SJSA1 (cell line): ENCODE measurements at regions not wholly inside any gene's neighbourhood (a gene's known extent, or its start where the extent isn't known, plus 50 kb on each side); places are given as distances from the start of the nearest gene placed in this dataset.

ENCODE experiments used
- DNase-seq, 2 experiments: peaks; one replicate each; pipeline ENCODE4 v3.0.0-alpha.2; 2015 to 2020; ENCODE audit warnings: low spot score in 2 of 2, low read depth in 1 of 2
- H3K27ac ChIP-seq: fragments of 250-450 bp; sonication (Bioruptor Pico); 2 replicates; pipeline ENCODE4 v1.5.1; 2020; ENCODE audit warnings: mild to moderate bottlenecking, moderate library complexity
- H3K27me3 ChIP-seq: fragments of 250-450 bp; sonication (Bioruptor Pico); replicated peaks from 2 replicates; pipeline ENCODE4 v1.5.1; 2020; ENCODE audit warnings: mild to moderate bottlenecking, moderate library complexity
- H3K36me3 ChIP-seq: fragments of 250-450 bp; sonication (Bioruptor Pico); 2 replicates; pipeline ENCODE4 v1.5.1; 2020; ENCODE audit warnings: mild to moderate bottlenecking
- H3K4me1 ChIP-seq: fragments of 250-450 bp; sonication (Bioruptor Pico); replicated peaks from 2 replicates; pipeline ENCODE4 v1.6.1; 2021; ENCODE audit warnings: mild to moderate bottlenecking
- H3K4me3 ChIP-seq: fragments of 250-450 bp; sonication (Bioruptor Pico); 2 replicates; pipeline ENCODE4 v1.5.1; 2020; ENCODE audit warnings: mild to moderate bottlenecking
- H3K9me3 ChIP-seq: fragments of 250-450 bp; sonication (Bioruptor Pico); replicated peaks from 2 replicates; pipeline ENCODE4 v1.5.1; 2020; ENCODE audit warnings: mild to moderate bottlenecking

DNA sequence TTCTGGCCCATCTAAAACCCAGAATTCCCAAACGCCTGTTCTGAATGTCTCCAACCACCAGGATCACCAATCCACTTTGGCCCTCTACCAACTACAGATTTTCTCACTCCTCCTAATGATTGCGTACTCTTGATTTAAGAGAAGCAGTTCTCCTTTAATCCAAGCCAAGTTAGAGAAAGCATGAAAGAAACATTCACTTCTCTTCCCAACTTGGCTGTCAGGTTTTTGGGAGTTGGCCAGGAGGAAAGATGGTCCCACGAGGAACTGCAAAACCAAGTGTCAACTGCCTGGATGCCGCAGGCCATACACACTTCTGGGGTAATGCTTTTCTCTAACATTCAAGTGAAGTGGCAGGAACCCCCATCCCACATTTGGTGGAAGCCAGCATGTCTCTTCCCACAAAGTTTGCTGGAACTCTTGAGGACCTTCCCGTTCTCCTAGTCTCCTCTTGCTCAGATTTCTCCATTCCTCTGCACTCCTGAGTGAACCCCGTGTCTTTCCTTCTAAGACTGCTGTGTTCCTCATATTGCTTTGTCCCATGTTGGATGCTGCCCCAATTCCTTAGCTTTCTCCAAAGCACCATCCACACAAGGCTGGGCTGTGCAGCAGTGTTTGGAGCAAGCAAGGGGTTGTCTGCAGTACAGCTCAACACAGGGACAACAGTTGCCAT is 138.5 kb upstream of the LGALSL start:
- no peak overlapping the region for H3K27ac ChIP-seq
- H3K9me3 ChIP-seq, result no peaks in the 10 kb centered on the region
- peaks cover 9% of the 10 kb centered on the region for H3K4me1 ChIP-seq
- DNase-seq, result no peak
- H3K27me3 ChIP-seq, result 0 out of 2 replicates have a peak, but pooled peaks cover 3% of the 10 kb centered on the region
- H3K36me3 ChIP-seq, result no peaks in the 10 kb centered on the region
- H3K4me3 ChIP-seq, result no peak overlapping the region

DNA sequence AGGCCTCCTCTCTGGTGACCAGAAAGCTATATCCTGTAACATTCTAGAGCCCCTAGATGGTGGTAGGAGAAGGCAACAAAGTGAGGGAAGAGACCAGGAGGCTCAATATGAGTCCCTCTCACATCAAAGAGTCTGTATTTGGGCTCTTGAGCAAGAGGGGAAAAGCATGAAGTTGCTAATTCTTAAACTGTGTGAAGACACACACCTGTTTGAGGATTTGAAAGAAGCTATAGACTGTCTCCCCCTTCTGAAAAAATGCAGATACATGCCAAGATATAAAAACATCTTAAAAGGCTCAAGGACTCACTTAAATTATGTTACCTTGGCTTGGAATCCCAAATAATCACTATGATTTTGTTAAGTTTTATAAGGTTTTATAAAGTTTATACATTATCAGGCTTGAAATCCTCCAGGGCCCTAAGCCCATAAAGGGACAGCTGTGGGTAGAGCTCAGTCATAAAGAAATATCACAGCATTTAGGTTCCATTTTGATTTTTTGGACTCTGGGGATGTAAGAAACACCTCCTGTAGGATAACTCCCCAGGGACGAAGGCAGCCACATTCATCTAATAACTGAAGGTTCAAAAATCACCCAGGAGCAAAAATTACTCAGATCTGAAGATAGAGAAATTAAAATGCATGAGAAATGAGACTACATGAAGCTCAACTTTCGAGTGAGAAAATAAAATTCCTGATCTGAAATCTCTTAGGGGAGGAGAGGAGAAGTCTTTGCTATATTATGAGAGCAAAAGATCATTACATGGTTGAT is 136.1 kb upstream of the LGALSL start:
- Histone ChIP-seq H3K27ac (no peak overlapping the region), H3K36me3 (no peaks in the 10 kb centered on the region), H3K9me3 (no peaks in the 10 kb centered on the region), H3K27me3 (0 out of 2 replicates have a peak, but pooled peaks cover 3% of the 10 kb centered on the region), H3K4me1 (no peaks in the 10 kb centered on the region), H3K4me3 (no peak overlapping the region)
- DNase-seq, result no peak

DNA sequence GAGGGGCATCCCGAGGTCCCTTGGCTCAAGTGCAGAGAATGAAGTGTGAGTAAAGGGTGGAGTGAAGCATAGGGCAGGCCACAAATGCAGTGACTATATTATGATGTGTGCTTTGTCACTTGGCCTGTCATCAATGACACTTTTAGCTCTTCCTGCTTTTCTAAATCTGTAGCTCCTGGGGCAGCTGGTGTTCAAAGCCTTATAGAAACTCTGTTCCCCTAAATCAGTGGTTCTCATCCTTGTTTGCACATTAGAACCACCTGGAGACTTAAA is 135.6 kb upstream of the LGALSL start:
- Histone ChIP-seq H3K27me3 (0 out of 2 replicates have a peak, but pooled peaks cover 3% of the 10 kb centered on the region), H3K4me3 (no peak overlapping the region), H3K4me1 (no peaks in the 10 kb centered on the region), H3K9me3 (no peaks in the 10 kb centered on the region), H3K27ac (no peak overlapping the region), H3K36me3 (no peaks in the 10 kb centered on the region)
- no peak for DNase-seq

DNA sequence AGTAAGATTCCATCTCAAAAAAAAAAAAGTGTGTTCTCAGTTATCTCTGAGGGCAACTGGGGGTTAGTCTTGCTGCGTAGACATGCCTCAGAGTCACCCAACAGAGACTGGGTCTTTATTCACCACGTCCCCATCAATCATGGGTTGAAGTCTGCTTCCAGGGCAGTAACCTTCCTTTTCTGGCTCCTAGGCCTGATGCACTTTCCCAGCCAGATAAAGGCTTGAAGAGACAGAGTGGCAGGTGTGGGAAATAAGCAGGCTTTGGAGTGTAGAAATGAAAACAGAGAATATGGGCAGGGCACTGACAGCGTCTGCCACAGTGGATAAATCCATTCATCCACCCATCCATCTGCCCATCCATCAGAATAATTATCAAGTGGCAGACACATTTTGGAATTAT is 134.1 kb upstream of the LGALSL start:
- Histone ChIP-seq H3K4me3 (no peak overlapping the region), H3K27ac (no peak overlapping the region), H3K27me3 (0 out of 2 replicates have a peak, but pooled peaks cover 2% of the 10 kb centered on the region), H3K9me3 (no peaks in the 10 kb centered on the region), H3K36me3 (no peaks in the 10 kb centered on the region), H3K4me1 (no peaks in the 10 kb centered on the region)
- DNase-seq, result no peak

DNA sequence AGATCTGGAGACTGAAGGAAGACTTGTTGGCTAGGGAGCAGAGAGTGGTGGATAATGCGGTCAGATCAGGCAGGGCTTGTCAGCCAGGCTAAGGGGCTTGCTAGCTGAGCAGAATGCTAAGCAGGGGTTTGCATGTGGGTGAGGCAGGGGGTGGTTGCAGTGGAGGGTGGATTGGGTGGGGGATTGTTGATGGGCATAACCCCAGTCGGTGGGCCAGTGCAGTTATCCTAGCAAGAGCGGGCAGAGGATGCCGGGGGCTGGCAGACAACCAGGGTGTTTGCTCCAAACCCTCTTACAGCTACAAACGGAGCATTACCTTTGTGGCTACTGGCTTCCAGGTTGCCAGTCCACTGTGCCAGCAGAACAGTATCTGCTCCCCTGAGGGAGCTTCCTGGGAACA is 131.5 kb upstream of the LGALSL start:
- H3K27me3 ChIP-seq, result no peaks in the 10 kb centered on the region
- DNase-seq, result no peak
- no peak overlapping the region for H3K27ac ChIP-seq
- no peaks in the 10 kb centered on the region for H3K4me1 ChIP-seq
- H3K4me3 ChIP-seq, result no peak overlapping the region
- no peaks in the 10 kb centered on the region for H3K36me3 ChIP-seq
- H3K9me3 ChIP-seq, result no peaks in the 10 kb centered on the region

DNA sequence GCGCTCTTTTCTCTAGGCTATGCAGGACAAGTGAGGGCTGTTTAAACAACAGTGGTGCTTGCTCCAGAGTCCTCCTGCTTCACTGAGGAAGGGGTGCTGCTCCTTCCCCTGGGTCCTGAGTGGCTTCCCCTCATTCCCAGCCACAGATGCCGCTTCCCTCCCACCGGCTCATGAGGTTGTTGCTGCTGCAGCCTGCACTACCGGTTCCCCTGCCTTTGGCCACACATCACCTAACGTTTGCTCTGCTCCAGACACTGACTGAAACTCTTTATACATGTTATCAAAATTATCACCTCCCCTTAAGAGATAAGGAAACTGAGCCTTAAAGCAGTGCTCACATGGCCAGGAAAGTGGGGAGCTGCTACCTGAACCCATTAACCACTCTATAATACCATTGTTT is 130.8 kb upstream of the LGALSL start:
- Histone ChIP-seq H3K36me3 (no peaks in the 10 kb centered on the region), H3K27me3 (no peaks in the 10 kb centered on the region), H3K27ac (no peak overlapping the region), H3K9me3 (no peaks in the 10 kb centered on the region), H3K4me1 (no peaks in the 10 kb centered on the region), H3K4me3 (no peak overlapping the region)
- DNase-seq, result no peak

DNA sequence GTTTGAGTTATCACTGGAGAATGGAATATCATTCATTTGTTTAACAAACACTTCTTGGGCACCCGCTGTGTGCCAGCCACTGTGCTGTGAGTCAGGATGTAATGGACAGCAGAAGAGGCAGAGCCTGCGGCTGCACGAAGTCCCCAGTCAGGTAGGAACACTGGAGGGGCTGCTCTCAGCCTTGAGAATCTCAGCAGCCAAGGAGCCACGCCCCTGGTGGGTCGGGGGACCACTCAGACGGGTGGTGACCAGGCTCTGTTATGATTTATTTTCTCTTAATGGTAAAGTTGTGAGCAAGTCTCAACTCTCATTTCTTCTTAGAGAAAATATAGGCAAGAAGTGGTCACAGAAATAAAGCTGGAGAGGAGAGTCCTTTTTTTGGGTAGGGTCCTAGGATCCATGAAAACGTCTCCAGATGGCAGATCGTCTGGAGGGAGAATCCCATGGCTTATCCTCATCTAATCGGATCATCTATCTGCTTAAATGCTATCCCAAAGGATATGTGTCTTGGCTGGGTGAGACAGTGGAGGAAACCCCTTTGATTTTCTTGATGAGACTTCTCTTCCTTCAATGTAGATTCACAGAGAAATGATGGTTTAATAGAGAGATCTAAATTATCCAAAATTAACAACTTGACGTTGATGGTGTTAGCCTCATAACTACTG is 129.1 kb upstream of the LGALSL start:
- Histone ChIP-seq H3K9me3 (no peaks in the 10 kb centered on the region), H3K4me3 (no peak overlapping the region), H3K27me3 (no peaks in the 10 kb centered on the region), H3K36me3 (no peaks in the 10 kb centered on the region), H3K4me1 (no peaks in the 10 kb centered on the region; the same call in 1 of the 2 replicates), H3K27ac (no peak overlapping the region)
- no peak for DNase-seq

DNA sequence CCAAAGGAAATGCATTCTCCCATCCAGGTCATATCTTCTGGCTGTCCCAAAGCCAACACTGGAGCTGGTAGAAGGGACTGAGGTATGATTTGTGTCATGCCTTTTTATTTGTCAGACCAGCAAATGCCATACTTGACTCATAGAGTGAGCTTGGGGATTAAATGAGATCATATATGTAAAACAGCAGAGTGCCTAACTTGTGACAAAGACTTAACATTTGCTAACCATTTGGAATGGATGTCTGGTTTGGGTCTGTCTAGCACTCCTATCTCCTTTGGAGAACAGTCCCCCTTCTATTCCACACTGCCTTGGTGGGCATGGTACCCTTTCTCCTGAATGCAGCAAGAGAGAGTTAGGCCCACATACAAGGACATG is 128.5 kb upstream of the LGALSL start:
- DNase-seq, result no peak
- Histone ChIP-seq H3K27ac (no peak overlapping the region), H3K4me3 (no peak overlapping the region), H3K4me1 (no peaks in the 10 kb centered on the region; the same call in 1 of the 2 replicates), H3K9me3 (no peaks in the 10 kb centered on the region), H3K36me3 (no peaks in the 10 kb centered on the region), H3K27me3 (no peaks in the 10 kb centered on the region)

DNA sequence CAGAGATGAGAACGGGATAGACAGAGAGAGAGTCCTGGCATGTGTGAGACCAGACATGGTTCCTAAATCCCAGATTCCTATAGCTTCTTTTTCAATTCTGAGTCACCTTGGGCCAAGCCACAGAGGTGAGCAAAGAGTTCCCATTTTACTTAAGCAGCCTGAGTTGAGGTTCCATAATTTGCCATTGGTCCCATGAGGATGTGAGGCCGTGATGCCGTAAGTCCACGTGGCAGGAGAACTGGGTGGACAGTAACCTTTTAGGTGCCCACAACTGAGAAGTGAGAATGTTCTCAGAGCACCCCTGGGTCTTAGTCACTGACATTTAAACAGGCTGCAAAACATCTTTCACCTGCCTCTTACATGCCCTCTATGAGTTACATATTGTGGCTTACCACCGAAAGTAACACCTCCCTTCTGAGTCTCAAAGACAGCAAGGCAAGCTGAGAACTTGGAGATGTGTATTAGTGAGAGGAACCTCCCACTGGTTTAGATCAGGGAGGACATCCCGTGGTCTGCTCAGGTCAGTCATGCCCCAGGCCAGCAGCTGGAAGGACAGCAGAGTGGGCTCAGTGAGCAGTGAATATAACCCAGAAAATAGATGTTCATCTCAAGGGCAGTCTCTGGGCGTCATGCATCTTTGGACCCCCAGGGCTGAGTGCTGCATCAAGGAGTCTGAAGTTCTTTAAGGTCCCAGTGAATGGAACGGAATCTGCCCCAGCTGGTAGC is 127.9 kb upstream of the LGALSL start:
- no peaks in the 10 kb centered on the region for H3K36me3 ChIP-seq
- DNase-seq, result no peak

DNA sequence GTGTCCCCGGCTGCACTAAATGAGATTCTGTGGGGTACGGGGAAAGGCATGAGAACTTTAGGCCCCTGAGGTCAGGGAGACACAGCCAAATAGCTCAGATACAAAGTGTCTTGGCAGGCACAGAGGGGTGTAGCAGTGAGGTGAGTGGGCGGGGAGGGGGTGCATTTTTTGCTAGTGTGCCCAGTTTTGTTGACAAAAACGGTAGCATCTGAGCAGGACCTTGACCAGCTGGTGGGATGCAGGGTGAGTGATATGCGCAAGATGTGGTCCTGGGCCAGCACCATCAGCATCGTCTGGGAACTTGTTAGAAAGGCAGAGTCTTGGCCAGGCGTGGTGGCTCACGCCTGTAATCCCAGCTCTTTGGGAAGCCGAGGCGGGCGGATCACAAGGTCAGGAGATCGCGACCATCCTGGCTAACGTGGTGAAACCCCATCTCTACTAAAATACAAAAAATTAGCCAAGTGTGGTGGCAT is 127.3 kb upstream of the LGALSL start:
- DNase-seq, result no peak
- Histone ChIP-seq H3K9me3 (no peaks in the 10 kb centered on the region), H3K27me3 (no peaks in the 10 kb centered on the region), H3K4me3 (no peak overlapping the region), H3K36me3 (no peaks in the 10 kb centered on the region), H3K27ac (no peak overlapping the region), H3K4me1 (no peaks in the 10 kb centered on the region; the same call in 1 of the 2 replicates)

More for the DNA sequence above, 127.9 kb upstream of the LGALSL start:
- no peaks in the 10 kb centered on the region; the same call in 1 of the 2 replicates for H3K4me1 ChIP-seq
- H3K4me3 ChIP-seq, result no peak overlapping the region
- no peak overlapping the region for H3K27ac ChIP-seq
- no peaks in the 10 kb centered on the region for H3K9me3 ChIP-seq
- no peaks in the 10 kb centered on the region for H3K27me3 ChIP-seq

DNA sequence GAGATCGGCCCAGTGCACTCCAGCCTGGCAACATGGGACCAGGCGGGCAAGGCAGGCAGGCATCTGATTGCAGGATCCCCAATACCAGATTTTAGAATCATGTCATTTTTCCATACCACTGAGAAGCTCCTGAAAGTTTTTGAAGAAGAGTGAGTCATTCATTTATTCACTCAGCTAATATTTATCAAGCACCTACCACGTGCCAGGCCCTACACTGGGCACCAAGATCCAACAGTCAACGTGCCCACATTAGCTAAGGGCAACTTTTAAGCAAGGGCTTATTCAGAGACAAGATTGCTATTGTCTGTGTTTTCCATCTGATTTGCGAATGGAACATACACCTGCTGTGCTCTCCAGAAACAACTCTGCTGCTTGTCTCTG is 126.8 kb upstream of the LGALSL start:
- H3K4me1 ChIP-seq, result no peaks in the 10 kb centered on the region; the same call in 1 of the 2 replicates
- H3K9me3 ChIP-seq, result no peaks in the 10 kb centered on the region
- H3K27me3 ChIP-seq, result no peaks in the 10 kb centered on the region
- no peak for DNase-seq
- H3K4me3 ChIP-seq, result no peak overlapping the region
- no peaks in the 10 kb centered on the region for H3K36me3 ChIP-seq
- H3K27ac ChIP-seq, result no peak overlapping the region

DNA sequence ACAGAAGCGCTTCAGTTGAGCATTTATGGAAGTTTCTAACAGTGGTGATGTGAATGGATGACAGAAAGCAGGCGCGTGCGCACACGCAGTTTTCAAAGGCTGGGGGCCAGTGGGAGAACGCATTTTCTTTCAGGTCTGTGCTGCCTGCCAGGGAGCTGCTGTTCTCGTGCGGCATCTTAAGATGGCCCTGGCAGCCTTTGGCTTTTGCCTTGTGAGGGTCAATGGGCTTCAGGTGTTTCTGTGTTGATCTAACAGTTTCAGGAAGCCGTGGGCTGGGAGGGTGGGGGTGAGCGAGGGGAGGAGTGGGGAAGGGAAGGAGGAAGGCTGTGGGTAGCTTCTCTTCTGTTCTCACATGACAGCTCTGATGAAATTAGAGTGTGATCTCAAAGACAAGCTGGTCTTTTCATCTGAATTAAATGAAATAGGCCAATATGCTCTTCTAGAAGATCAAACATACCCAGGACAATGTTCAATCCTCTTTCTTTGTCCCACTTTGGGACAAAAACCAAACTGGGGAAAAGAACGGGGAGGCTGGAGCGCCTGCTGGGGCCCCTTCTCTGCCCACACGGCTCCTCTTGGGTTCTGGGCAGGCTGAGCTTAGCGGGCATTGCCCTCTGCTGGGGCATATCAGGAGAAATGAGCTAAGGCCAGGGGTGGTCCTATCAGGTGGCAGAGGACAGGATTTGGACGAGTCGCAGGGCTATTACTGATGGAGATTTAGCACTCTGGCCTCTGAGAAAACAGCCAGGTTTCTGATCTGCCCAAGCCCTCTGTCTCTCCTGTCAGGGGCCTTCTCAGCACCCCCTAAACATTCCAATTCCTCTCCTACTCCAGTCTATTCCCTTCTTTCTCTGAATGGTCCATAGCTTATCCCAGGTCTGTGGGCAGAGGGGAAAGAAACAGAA is 126.2 kb upstream of the LGALSL start:
- Histone ChIP-seq H3K9me3 (no peaks in the 10 kb centered on the region), H3K4me1 (no peaks in the 10 kb centered on the region; the same call in 1 of the 2 replicates), H3K4me3 (no peak overlapping the region), H3K27me3 (no peaks in the 10 kb centered on the region), H3K36me3 (no peaks in the 10 kb centered on the region), H3K27ac (no peak overlapping the region)
- DNase-seq, result peak in 1 of 2 experiments; percentile 22

DNA sequence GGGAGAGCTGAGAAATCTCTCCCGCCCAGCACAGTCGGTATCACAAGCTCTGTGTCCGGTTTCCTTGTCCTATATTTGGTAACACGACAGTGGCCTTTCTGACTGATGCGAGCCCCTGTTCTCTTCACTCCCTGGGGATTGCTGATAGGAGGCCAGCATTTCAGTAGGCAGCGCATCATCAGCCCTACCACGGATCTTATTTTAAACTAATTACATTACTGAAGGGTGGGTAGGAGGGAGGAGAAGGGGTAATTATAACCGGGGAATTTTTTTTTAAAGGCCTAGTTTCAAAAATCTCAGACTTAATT is 125.6 kb upstream of the LGALSL start:
- Histone ChIP-seq H3K4me1 (no peaks in the 10 kb centered on the region; the same call in 1 of the 2 replicates), H3K27me3 (no peaks in the 10 kb centered on the region), H3K9me3 (no peaks in the 10 kb centered on the region), H3K4me3 (no peak overlapping the region), H3K27ac (no peak overlapping the region), H3K36me3 (no peaks in the 10 kb centered on the region)
- no peak for DNase-seq
